GM18505 (cell line): ENCODE measurements at regions not wholly inside any gene's neighbourhood (a gene's known extent, or its start where the extent isn't known, plus 50 kb on each side); places are given as distances from the start of the nearest gene placed in this dataset.
"Not testable (repeated sequence)": the region's sequence is repeated elsewhere in the genome, so short reads cannot be mapped to it uniquely, and the experiment has no call there.

Experiments
- ATAC-seq: cut with Tn5 transposase; IDR thresholded peaks from one replicate; pipeline ENCODE4 v1.9.1; 2021; ENCODE audit not compliant: unreplicated experiment
- POLR2A ChIP-seq: IDR thresholded peaks from 4 replicates; pipeline ENCODE4 v1.6.1; 2011; ENCODE audit warnings: borderline replicate concordance; ENCODE audit not compliant: insufficient read depth, insufficient read length; ENCODE audit errors: extremely low read depth

- no peak for TF ChIP-seq POLR2A
- ATAC-seq = no peak
Observed at GRCh38 chr3:35262406-35262805, 376.9 kb upstream of the ARPP21 start.

DNA sequence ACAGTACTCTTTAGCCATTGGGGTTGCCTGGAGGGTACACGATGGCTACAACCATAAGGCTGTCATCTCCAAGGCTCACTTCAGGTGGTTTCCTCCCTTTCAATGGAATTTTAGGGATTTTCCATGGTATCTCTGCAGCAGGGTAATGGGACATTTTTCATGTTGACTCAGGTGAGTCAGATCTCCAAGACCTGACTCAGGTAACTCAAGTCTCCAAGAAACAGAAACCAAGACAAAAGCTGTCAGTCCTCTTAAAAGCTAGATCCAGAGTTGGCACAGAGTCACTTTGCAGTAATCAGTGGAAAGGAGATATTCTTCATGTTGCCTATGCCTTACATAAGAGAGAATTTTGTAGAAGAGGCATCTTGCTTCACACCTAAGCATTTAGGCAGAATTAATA lies 375.8 kb upstream of the ARPP21 start:
- ATAC-seq = no peak
- no peak for TF ChIP-seq POLR2A

GRCh38 chr3:35266065-35266464 lies 373.3 kb upstream of the ARPP21 start:
- not testable (repeated sequence) for ATAC-seq

- TF ChIP-seq POLR2A = no peak
- no peak for ATAC-seq
Observed at GRCh38 chr3:35275768-35276167, 363.6 kb upstream of the ARPP21 start.

DNA sequence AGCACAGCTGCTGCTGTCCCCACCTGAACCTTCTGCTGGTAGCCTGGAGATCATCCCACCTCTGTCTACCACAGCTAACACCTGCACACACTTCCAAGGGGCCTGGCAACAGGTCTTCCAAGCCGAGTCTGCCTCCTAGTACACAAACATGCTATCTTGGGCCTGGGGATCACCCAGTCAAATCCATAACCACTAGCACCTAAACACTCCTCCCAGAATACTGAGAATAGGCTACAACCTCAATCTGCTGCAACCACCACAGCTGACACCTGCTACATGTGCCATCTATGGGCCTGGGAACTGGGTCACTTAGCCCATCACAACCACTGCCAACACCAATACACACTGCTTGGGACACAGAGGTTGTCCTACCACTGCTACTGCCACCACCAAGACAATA lies 362.8 kb upstream of the ARPP21 start:
- ATAC-seq = no peak

DNA sequence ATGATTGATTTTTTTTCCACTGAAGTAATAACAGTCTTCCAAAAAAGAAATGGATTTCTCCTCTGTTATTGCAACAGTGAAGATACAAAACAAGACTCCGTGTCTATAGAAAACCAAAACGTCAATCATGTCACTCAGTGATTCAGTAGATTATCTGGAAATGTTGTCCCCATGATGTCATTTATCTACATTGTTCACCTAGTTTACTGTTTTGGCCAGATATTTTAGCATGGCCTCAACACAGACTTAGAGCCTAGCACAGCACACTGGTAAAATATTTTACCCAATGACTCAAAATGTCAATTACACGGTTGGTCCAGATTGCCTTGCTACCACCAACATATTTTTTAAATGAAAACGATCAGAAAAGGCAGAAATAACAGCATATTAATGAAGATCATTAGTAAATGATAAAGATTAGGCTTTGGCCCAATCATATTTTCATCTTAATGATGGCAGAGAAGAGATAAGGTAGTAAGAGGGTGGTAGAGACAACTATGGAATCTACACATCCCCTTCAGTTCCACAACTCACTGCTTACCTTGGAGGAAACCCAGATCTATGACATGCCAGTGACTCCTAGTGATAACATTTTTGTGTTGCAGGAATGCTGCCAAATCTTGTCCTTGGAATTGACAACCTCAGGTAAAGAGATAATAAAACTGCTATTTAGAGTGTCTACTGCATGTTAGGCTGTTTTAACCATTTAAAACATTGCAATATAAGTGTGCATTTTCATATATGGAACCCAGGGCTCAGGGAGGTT lies 347.7 kb upstream of the ARPP21 start:
- no peak for TF ChIP-seq POLR2A
- no peak for ATAC-seq

More for the DNA sequence above, 362.8 kb upstream of the ARPP21 start:
- no peak for TF ChIP-seq POLR2A

DNA sequence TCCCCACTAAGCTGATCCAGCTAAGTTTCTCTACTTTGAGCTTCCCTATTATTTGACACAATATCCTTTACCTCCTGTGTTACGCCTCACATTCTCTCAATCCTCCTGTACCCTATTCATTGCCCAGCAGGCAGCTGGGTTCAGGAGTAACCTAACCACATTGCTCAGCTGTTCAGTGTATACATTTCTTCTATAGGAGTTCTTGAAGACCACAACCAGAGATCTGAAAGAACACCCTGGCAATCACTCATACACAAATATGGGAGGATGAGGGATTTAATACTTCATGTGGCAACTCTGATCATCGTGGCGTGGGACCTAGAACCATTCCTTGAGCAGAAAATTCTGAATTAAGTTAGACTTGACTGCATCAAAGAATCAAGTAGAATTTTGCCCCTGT lies 346.8 kb upstream of the ARPP21 start:
- no peak for ATAC-seq

DNA sequence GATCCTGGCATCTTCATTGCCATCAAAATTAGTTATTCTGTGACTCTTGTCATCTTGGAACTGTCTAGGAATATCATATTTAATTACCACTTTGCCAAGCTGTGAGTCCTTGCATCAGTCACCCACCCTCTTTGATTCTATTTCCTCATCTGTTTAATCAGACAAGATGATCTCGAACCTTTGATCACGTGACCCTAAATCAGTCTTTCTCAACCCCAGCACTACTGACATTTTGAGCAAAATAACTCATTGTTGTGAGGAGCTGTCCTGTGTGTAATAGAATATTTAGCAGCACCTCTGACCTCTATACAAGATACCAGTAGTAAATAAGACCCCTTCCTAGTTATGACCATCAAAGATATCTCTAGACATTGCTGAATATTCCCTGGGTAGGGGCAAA lies 343.4 kb upstream of the ARPP21 start:
- TF ChIP-seq POLR2A = no peak
- ATAC-seq = no peak

More for the DNA sequence above, 346.8 kb upstream of the ARPP21 start:
- TF ChIP-seq POLR2A = no peak

DNA sequence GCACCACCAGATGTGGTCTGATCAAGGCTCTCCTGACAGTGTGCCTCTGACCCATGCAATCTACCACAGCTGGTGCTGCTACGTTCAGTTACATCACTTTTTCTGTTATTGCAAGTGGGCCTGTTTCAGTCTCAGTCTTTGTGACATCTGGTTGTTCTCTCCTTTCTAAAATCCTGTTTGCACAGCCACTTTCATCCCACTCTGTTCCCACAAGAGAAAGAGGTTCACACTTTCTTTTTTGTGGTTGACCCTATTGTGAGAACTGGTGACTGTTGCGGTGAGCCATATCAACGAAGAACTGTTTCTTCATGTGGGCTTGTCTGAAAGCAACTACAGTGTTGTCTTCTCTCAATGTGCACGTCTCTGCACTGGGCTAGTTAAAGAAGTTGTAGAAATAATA lies 342.8 kb upstream of the ARPP21 start:
- no peak for ATAC-seq
- TF ChIP-seq POLR2A = no peak

DNA sequence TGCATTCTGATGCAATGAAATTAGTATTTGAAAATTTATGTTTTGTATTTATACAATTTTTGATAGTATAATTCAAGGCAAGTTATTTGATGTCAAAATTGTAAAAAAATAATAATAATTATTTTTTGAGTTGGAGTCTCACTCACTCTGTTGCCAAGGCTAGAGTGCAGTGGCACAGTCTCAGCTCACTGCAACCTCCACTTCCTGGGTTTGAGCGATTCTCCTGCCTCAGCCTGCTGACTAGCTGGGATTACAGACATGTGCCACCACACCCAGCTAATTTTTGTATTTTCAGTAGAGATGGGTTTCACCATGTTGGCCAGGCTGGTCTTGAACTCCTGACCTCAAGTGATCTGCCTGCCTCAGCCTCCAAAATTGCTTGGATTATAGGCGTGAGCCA lies 342.4 kb upstream of the ARPP21 start:
- ATAC-seq = not testable (repeated sequence)

GRCh38 chr3:35305406-35305805 lies 333.9 kb upstream of the ARPP21 start:
- TF ChIP-seq POLR2A = no peak
- ATAC-seq = no peak

GRCh38 chr3:35307296-35307695 lies 332.0 kb upstream of the ARPP21 start:
- no peak for ATAC-seq
- no peak for TF ChIP-seq POLR2A

- not testable (repeated sequence) for ATAC-seq
Observed at GRCh38 chr3:35316841-35317240, 322.5 kb upstream of the ARPP21 start.

DNA sequence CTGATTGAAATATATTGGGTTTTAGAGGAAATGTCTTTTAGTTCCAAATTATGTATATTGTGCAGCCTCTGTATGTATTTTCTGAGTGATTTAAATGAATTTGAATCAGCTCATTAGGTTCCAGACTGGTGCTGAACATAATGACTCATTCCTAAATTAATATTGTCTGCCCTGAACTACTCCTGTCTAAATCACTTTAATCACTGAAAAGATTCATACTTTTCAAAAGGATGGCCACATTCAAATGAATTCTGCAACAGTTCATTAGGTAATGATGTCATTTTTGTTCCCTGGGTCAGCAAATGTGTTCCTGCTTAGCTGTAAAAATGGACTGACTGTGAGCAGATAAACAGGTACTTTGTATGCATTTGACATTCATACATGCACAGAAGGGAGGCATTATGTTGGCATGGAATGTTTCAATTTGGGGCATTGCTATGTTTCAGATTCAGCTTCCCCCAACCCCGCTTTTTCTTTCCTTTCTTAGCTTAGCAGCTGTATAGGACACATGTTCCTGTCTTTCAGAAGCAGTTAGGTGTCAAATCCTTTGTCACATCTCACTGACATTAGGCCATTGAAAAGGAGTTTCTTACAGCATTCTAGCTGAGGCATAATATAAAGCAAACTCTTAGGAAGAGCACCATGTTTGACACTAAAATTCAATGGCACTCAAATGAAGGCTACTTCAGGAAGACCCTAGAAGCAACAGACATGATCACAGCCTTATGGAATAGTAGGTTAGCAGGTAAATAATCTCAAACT lies 318.5 kb upstream of the ARPP21 start:
- ATAC-seq = no peak
- TF ChIP-seq POLR2A = no peak

GRCh38 chr3:35322070-35322469 lies 317.3 kb upstream of the ARPP21 start:
- no peak for ATAC-seq

DNA sequence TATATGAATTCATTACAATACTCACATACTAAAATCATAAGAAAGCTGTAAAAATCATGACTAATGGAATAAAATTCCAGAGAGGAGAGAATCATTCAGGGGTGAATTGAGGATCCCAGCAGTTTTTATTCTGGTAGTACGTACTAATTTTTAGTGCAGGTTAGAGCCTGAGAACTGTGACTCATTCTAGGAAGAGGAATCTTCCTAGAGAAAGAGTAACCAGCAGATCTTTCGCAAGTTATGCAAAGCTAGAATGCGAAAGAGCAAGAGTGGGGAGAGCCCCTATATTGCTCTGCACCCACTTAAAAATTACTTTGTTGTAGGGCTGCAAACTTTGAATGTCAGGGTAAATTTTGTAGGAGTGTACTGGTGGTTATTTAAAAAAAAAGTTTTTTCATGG lies 303.6 kb upstream of the ARPP21 start:
- no peak for ATAC-seq
- TF ChIP-seq POLR2A = no peak

More at GRCh38 chr3:35322070-35322469, 317.3 kb upstream of the ARPP21 start:
- TF ChIP-seq POLR2A = no peak
